ENCODE measurements at regions not wholly inside any gene's neighbourhood (a gene's known extent, or its start where the extent isn't known, plus 50 kb on each side); places are given as distances from the start of the nearest gene placed in this dataset.

GRCh38 chr5:115429345-115429940, 115.1 kb downstream of the FEM1C start:
- no peak for TF ChIP-seq SP1 (IDR thresholded peaks at IDR 0.05)
- TF ChIP-seq L3MBTL2 (conservative IDR thresholded peaks at IDR 0.05), result no peak
- no peak for TF ChIP-seq HDGF (IDR thresholded peaks at IDR 0.05; ENCODE audit: borderline replicate concordance)
- no peak for TF ChIP-seq TARDBP (IDR thresholded peaks at IDR 0.05)
- TF ChIP-seq ELF4 (IDR thresholded peaks at IDR 0.05), result no peak
- TF ChIP-seq SUZ12 (IDR thresholded peaks at IDR 0.05), result no peak
- TF ChIP-seq FOXK2 (IDR thresholded peaks at IDR 0.05), result no peak
- no peak for TF ChIP-seq FOXA1 (IDR thresholded peaks at IDR 0.05)
- TF ChIP-seq, protein P1, sequence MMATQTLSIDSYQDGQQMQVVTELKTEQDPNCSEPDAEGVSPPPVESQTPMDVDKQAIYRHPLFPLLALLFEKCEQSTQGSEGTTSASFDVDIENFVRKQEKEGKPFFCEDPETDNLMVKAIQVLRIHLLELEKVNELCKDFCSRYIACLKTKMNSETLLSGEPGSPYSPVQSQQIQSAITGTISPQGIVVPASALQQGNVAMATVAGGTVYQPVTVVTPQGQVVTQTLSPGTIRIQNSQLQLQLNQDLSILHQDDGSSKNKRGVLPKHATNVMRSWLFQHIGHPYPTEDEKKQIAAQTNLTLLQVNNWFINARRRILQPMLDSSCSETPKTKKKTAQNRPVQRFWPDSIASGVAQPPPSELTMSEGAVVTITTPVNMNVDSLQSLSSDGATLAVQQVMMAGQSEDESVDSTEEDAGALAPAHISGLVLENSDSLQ (IDR thresholded peaks at IDR 0.05), result no peak

Data from HEK293T (cell line).